ENCODE measurements at regions not wholly inside any gene's neighbourhood (a gene's known extent, or its start where the extent isn't known, plus 50 kb on each side); places are given as distances from the start of the nearest gene placed in this dataset.

DNA sequence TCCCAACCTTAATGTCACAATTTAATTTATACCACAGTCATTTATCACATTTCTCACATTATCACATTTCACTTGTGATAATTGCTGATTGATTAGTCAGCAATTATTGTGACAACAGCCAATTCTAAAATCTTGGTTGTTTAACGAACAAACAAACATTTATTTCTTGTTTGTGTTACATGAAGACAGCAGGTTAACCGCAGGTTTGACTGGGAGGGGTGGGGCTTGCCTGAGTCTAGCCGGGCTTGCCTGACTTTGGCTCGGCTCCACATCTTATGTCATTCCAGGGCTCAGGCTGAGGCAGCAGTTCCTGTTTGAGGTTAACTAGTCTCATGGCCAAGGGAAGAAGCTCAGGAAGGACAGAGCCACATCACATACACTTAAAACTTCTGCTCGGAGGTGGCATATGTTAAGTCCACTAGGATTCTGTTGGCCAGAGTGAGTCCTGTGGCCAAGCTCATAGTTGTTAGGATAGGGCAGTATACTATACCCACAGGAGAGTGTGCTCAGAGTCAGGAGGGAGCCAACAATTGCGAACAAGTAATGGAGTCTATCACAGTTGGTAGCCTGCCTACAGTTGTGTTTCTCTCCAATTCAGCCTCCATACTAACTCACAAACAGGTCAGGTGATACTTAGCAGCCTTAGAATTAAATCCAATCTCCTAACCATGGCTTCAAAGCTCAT is 90.0 kb upstream of the IFNGR1 start:
- DNase-seq (ENCODE audit: low read depth, low spot score) = no peak
- Mint-ChIP-seq H3K36me3 (ENCODE audit: low read depth) (no peaks in the 10 kb centered on the region), H3K27ac (ENCODE audit: unreplicated experiment) (no peak overlapping the region), H3K27me3 (ENCODE audit: low read depth) (peaks cover 41% of the 10 kb centered on the region), H3K4me1 (no peaks in the 10 kb centered on the region), H3K9me3 (no peaks in the 10 kb centered on the region), H3K4me3 (no peak overlapping the region)
- TF ChIP-seq, protein P1, sequence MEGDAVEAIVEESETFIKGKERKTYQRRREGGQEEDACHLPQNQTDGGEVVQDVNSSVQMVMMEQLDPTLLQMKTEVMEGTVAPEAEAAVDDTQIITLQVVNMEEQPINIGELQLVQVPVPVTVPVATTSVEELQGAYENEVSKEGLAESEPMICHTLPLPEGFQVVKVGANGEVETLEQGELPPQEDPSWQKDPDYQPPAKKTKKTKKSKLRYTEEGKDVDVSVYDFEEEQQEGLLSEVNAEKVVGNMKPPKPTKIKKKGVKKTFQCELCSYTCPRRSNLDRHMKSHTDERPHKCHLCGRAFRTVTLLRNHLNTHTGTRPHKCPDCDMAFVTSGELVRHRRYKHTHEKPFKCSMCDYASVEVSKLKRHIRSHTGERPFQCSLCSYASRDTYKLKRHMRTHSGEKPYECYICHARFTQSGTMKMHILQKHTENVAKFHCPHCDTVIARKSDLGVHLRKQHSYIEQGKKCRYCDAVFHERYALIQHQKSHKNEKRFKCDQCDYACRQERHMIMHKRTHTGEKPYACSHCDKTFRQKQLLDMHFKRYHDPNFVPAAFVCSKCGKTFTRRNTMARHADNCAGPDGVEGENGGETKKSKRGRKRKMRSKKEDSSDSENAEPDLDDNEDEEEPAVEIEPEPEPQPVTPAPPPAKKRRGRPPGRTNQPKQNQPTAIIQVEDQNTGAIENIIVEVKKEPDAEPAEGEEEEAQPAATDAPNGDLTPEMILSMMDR (conservative IDR thresholded peaks at IDR 0.05) = no peak

GRCh38 chr6:137307163-137307854 is 88.1 kb upstream of the IFNGR1 start:
- no peak overlapping the region for H3K27ac Mint-ChIP-seq (ENCODE audit: unreplicated experiment)
- no peak overlapping the region for H3K4me3 Mint-ChIP-seq
- H3K9me3 Mint-ChIP-seq = no peaks in the 10 kb centered on the region

GRCh38 chr6:137305691-137306090 is 86.5 kb upstream of the IFNGR1 start:
- Mint-ChIP-seq H3K36me3 (ENCODE audit: low read depth) (no peaks in the 10 kb centered on the region), H3K9me3 (no peaks in the 10 kb centered on the region), H3K4me3 (no peak overlapping the region), H3K27me3 (ENCODE audit: low read depth) (peaks cover 30% of the 10 kb centered on the region), H3K27ac (ENCODE audit: unreplicated experiment) (no peak overlapping the region), H3K4me1 (no peaks in the 10 kb centered on the region)
- no peak for DNase-seq (ENCODE audit: low read depth, low spot score)
- TF ChIP-seq, protein P1 (conservative IDR thresholded peaks at IDR 0.05) = no peak

More at GRCh38 chr6:137307163-137307854, 88.1 kb upstream of the IFNGR1 start:
- TF ChIP-seq, protein P1 (conservative IDR thresholded peaks at IDR 0.05) = no peak
- Mint-ChIP-seq H3K36me3 (ENCODE audit: low read depth) (no peaks in the 10 kb centered on the region), H3K4me1 (no peaks in the 10 kb centered on the region), H3K27me3 (ENCODE audit: low read depth) (peaks cover 38% of the 10 kb centered on the region)
- DNase-seq (ENCODE audit: low read depth, low spot score) = no peak

- no peaks in the 10 kb centered on the region for H3K36me3 Mint-ChIP-seq (ENCODE audit: low read depth)
- peaks cover 25% of the 10 kb centered on the region for H3K27me3 Mint-ChIP-seq (ENCODE audit: low read depth)
- no peaks in the 10 kb centered on the region for H3K9me3 Mint-ChIP-seq
- no peaks in the 10 kb centered on the region for H3K4me1 Mint-ChIP-seq
- no peak overlapping the region for H3K27ac Mint-ChIP-seq (ENCODE audit: unreplicated experiment)
- DNase-seq (ENCODE audit: low read depth, low spot score) = no peak
- TF ChIP-seq, protein P1 (conservative IDR thresholded peaks at IDR 0.05) = no peak
- no peak overlapping the region for H3K4me3 Mint-ChIP-seq
These were observed 85.0 kb upstream of the IFNGR1 start for GRCh38 chr6:137304020-137304780.

DNA sequence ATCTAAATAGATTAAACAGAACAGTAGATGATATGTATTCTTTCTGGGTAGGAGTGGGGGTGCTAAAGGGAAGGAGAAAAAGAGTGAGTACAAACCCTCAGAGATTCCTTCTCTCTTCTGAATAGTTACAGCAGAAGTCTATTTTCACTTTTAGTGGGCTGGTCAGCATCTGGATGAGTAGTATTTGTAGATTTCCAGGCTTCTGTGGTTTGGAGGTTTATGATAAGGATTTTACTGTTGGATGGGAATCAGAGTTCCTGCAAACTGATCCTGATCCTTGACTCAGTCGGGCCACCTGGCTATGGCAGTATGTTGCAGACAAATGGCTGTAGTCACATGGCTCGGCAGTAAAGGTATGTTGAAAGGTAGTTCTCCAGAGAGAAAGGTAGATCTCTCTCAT is 84.3 kb upstream of the IFNGR1 start:
- Mint-ChIP-seq H3K27me3 (ENCODE audit: low read depth) (peaks cover 29% of the 10 kb centered on the region), H3K27ac (ENCODE audit: unreplicated experiment) (no peak overlapping the region), H3K4me1 (no peaks in the 10 kb centered on the region), H3K36me3 (ENCODE audit: low read depth) (no peaks in the 10 kb centered on the region), H3K4me3 (no peak overlapping the region), H3K9me3 (no peaks in the 10 kb centered on the region)
- TF ChIP-seq, protein P1 (conservative IDR thresholded peaks at IDR 0.05) = no peak
- no peak for DNase-seq (ENCODE audit: low read depth, low spot score)

Measured in neural crest cell (in vitro differentiated cells).